A549 (cell line): ENCODE measurements at regions not wholly inside any gene's neighbourhood (a gene's known extent, or its start where the extent isn't known, plus 50 kb on each side); places are given as distances from the start of the nearest gene placed in this dataset.

Experiments used
- ATAC-seq, 2 experiments: fragments of 200-7000 bp in 1 of 2; fragments of >200 bp in 1 of 2; cut with Nextera tagmentation in 1 of 2; cut with Tn5 transposase in 1 of 2; 3 replicates each; pipeline versions ENCODE4 v1.8.0 to v1.9.1; 2018 to 2020; ENCODE audit warnings: mild to moderate bottlenecking in 1 of 2, moderate library complexity in 1 of 2
- CTCF ChIA-PET: fragments of 300-600 bp; sonication (Branson Sonifier 250); formaldehyde crosslinking; extraction: SDS; loops from one replicate; lab custom pipeline; 2021; ENCODE audit warnings: antibody characterized with exemption, inconsistent platforms; lab: Yijun Ruan, JAX
- POLR2A ChIA-PET: fragments of 350-600 bp; formaldehyde crosslinking; extraction: SDS; loops from one replicate; lab custom pipeline; 2021; ENCODE audit warnings: antibody characterized with exemption, inconsistent platforms; lab: Yijun Ruan, JAX
- DNase-seq, 2 experiments: peaks; one replicate each; pipeline versions ENCODE4 v3.0.0 to v3.0.0-alpha.2; 2011 to 2016; ENCODE audit warnings: low read depth in 1 of 2, low spot score in 1 of 2
- FAIRE-seq: peaks from 2 replicates; lab custom pipeline; 2011; peaks lifted over from hg19 to GRCh38; lab: Jason Lieb, UNC
- H3K27ac ChIP-seq, 2 experiments: fragments of >200 bp; sonication (Bioruptor Twin); formaldehyde crosslinking; 3 replicates each; pipeline ENCODE4 v1.5.1; 2016 to 2017
- H3K4me1 ChIP-seq: fragments of >200 bp; sonication (Bioruptor Twin); formaldehyde crosslinking; 3 replicates; pipeline ENCODE4 v1.6.1; 2016
- H3K4me2 ChIP-seq: fragments of >200 bp; sonication (Bioruptor Twin); formaldehyde crosslinking; 3 replicates; pipeline ENCODE4 v1.6.1; 2016
- H3K4me3 ChIP-seq: fragments of >200 bp; sonication (Bioruptor Twin); formaldehyde crosslinking; 3 replicates; pipeline ENCODE4 v1.5.1; 2016
- H3K9me3 ChIP-seq: fragments of >200 bp; sonication (Bioruptor Twin); formaldehyde crosslinking; 3 replicates; pipeline ENCODE4 v1.6.1; 2016
- CBX2 ChIP-seq: fragments of 200-600 bp; sonication (generic); IDR thresholded peaks from 2 replicates; pipeline ENCODE4 v1.6.1; 2016; ENCODE audit warnings: low read depth, mild to moderate bottlenecking, borderline replicate concordance
- EHMT2 ChIP-seq: fragments of 200-600 bp; sonication (generic); IDR thresholded peaks from 2 replicates; pipeline ENCODE4 v1.6.1; 2016; ENCODE audit warnings: antibody characterized with exemption, low read depth, mild to moderate bottlenecking, moderate library complexity
- ESRRA ChIP-seq: fragments of 150-350 bp; IDR thresholded peaks from 2 replicates; pipeline ENCODE4 v1.6.1; 2014; ENCODE audit warnings: mild to moderate bottlenecking, low read length, borderline replicate concordance
- FOSB ChIP-seq: fragments of 250-450 bp; sonication (Bioruptor Pico); IDR thresholded peaks from 2 replicates; pipeline ENCODE4 v1.5.0; 2020; ENCODE audit warnings: mild to moderate bottlenecking, moderate library complexity
- FOSL2 ChIP-seq, 2 experiments: fragments of 450-650 bp in 1 of 2; fragments of >200 bp in 1 of 2; sonication (Bioruptor Twin) in 1 of 2; formaldehyde crosslinking; IDR thresholded peaks; 2 replicates each; pipeline versions ENCODE4 v1.5.0 to v1.6.1; 2016 to 2020; ENCODE audit warnings: mild to moderate bottlenecking in 1 of 2, moderate library complexity in 1 of 2
- GATA3 ChIP-seq: IDR thresholded peaks from 2 replicates; pipeline ENCODE4 v1.6.1; 2012; ENCODE audit warnings: borderline replicate concordance
- HDAC2 ChIP-seq: fragments of 200-600 bp; sonication (generic); IDR thresholded peaks from 2 replicates; pipeline ENCODE4 v1.6.1; 2016
- HEYL ChIP-seq: fragments of 250-450 bp; sonication (Bioruptor Pico); IDR thresholded peaks from 2 replicates; pipeline ENCODE4 v1.8.0; 2021; ENCODE audit warnings: mild to moderate bottlenecking, moderate library complexity
- HOXA7 ChIP-seq: fragments of 250-450 bp; sonication (Bioruptor Pico); IDR thresholded peaks from 2 replicates; pipeline ENCODE4 v1.5.0; 2020; ENCODE audit warnings: mild to moderate bottlenecking, moderate library complexity
- HOXB13 ChIP-seq: fragments of 250-450 bp; sonication (Bioruptor Pico); IDR thresholded peaks from 2 replicates; pipeline ENCODE4 v1.5.0; 2020; ENCODE audit warnings: low read depth, mild to moderate bottlenecking, moderate library complexity
- JUNB ChIP-seq: fragments of >200 bp; sonication (Bioruptor Twin); formaldehyde crosslinking; IDR thresholded peaks from 2 replicates; pipeline ENCODE4 v1.6.1; 2016
- KDM5A ChIP-seq: fragments of 200-600 bp; sonication (generic); IDR thresholded peaks from 2 replicates; pipeline ENCODE4 v1.6.1; 2016; ENCODE audit warnings: antibody characterized with exemption, mild to moderate bottlenecking
- MAZ ChIP-seq: fragments of 150-350 bp; IDR thresholded peaks from 2 replicates; pipeline ENCODE4 v1.6.1; 2014; ENCODE audit warnings: antibody characterized with exemption, low read depth, low read length, borderline replicate concordance
- NR3C1 ChIP-seq: fragments of >200 bp; sonication (Bioruptor Twin); formaldehyde crosslinking; IDR thresholded peaks from 3 replicates; pipeline ENCODE4 v1.6.1; 2017
- PHF8 ChIP-seq: fragments of 200-600 bp; sonication (generic); IDR thresholded peaks from 2 replicates; pipeline ENCODE4 v1.6.1; 2016; ENCODE audit warnings: low read depth, mild to moderate bottlenecking, antibody characterized with exemption, moderate library complexity, borderline replicate concordance
- POLR2A ChIP-seq: IDR thresholded peaks from 2 replicates; pipeline ENCODE4 v1.6.1; 2012; ENCODE audit warnings: mild to moderate bottlenecking, low read length
- POLR2AphosphoS2 ChIP-seq: conservative IDR thresholded peaks from 2 replicates; pipeline ENCODE4 v1.6.1; 2012; ENCODE audit warnings: low read length, improper control_type of control experiment, inconsistent platforms
- RAD21 ChIP-seq, 2 experiments: fragments of >200 bp in 1 of 2; sonication (Bioruptor Twin) in 1 of 2; formaldehyde crosslinking in 1 of 2; IDR thresholded peaks in 1 of 2; conservative IDR thresholded peaks in 1 of 2; 2 replicates in 1 of 2; 3 replicates in 1 of 2; pipeline ENCODE4 v1.6.1; 2012 to 2018; ENCODE audit warnings: inconsistent platforms in 1 of 2
- TP53 ChIP-seq: fragments of 250-450 bp; sonication (Bioruptor Pico); IDR thresholded peaks from 2 replicates; pipeline ENCODE4 v1.5.0; 2021; ENCODE audit warnings: mild to moderate bottlenecking, moderate library complexity
- ZFP36 ChIP-seq: fragments of 450-650 bp; IDR thresholded peaks from 2 replicates; pipeline ENCODE4 v1.6.1; 2014; ENCODE audit warnings: borderline replicate concordance; ENCODE audit not compliant: partially characterized antibody
- ZNF302 ChIP-seq: fragments of 250-450 bp; sonication (Bioruptor Pico); IDR thresholded peaks from 2 replicates; pipeline ENCODE4 v1.9.0; 2021; ENCODE audit warnings: inconsistent platforms, mild to moderate bottlenecking, moderate library complexity
- ZSCAN20 ChIP-seq: fragments of 250-450 bp; sonication (Bioruptor Pico); IDR thresholded peaks from 2 replicates; pipeline ENCODE4 v1.8.0; 2022; ENCODE audit warnings: mild to moderate bottlenecking, moderate library complexity
- WGBS: methylation state at CpG from one replicate; pipeline ENCODE4 v1.1.6; 2017; ENCODE audit errors: missing lambda C conversion rate; 5-methylcytosine and 5-hydroxymethylcytosine counted together
- TF ChIP-seq, protein P1 (sequence below): IDR thresholded peaks from 2 replicates; pipeline ENCODE4 v1.6.1; 2012; ENCODE audit warnings: low read depth, borderline replicate concordance
- TF ChIP-seq, protein P2 (sequence below): fragments of 150-350 bp; IDR thresholded peaks from 2 replicates; pipeline ENCODE4 v1.6.1; 2014; ENCODE audit warnings: low read depth, mild to moderate bottlenecking, low read length
- TF ChIP-seq, protein P3 (sequence below): fragments of 450-650 bp; IDR thresholded peaks from 2 replicates; pipeline ENCODE4 v1.6.1; 2014; ENCODE audit warnings: antibody characterized with exemption
- TF ChIP-seq, protein P4 (sequence below): fragments of >200 bp; sonication (Bioruptor Twin); formaldehyde crosslinking; IDR thresholded peaks from 3 replicates; pipeline ENCODE4 v1.6.1; 2016
- TF ChIP-seq, protein P5 (sequence below): fragments of 250-450 bp; sonication (Bioruptor Pico); IDR thresholded peaks from 2 replicates; pipeline ENCODE4 v1.5.0; 2021; ENCODE audit warnings: mild to moderate bottlenecking, moderate library complexity, borderline replicate concordance
- TF ChIP-seq, protein P6 (sequence below): fragments of 200-600 bp; sonication (generic); IDR thresholded peaks from 2 replicates; pipeline ENCODE4 v1.6.1; 2016; ENCODE audit warnings: antibody characterized with exemption, mild to moderate bottlenecking, moderate library complexity

DNA sequence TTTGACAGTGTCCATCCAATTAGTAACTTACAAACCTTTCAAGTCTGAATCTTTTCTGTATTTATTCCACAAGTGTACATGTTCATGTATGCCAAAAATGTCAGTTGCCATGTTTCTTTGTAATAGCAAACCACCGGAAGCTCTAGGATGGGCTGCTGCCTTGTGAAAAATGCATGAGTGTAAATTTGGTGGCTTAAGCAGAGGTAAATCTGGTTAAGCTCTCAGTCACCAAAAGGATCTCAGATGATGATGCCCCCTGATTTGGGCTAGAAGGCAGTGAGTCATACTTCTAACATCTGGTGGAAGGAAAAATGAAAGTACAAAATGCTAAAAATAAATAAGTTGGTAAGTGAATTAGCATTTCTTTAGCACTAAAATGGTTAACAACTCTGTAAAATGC, 567.5 kb downstream of the ELAVL2 start:
- Histone ChIP-seq H3K4me2 (no peak overlapping the region), H3K9me3 (no peaks in the 10 kb centered on the region)
- POLR2A ChIA-PET: no interaction called here
- WGBS: 4% methylated on average over 1 of the region's 1 CpG
- FAIRE-seq: no peak
- no peak for TF ChIP-seq CBX2
- TF ChIP-seq, protein P1, sequence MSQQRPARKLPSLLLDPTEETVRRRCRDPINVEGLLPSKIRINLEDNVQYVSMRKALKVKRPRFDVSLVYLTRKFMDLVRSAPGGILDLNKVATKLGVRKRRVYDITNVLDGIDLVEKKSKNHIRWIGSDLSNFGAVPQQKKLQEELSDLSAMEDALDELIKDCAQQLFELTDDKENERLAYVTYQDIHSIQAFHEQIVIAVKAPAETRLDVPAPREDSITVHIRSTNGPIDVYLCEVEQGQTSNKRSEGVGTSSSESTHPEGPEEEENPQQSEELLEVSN: no peak
- TF ChIP-seq RAD21 (conservative IDR thresholded peaks at IDR 0.05 in 1 of 2, IDR thresholded peaks at IDR 0.05 in 1 of 2): no peak
- no peak for TF ChIP-seq KDM5A
- TF ChIP-seq POLR2A: no peak
- TF ChIP-seq, protein P2, sequence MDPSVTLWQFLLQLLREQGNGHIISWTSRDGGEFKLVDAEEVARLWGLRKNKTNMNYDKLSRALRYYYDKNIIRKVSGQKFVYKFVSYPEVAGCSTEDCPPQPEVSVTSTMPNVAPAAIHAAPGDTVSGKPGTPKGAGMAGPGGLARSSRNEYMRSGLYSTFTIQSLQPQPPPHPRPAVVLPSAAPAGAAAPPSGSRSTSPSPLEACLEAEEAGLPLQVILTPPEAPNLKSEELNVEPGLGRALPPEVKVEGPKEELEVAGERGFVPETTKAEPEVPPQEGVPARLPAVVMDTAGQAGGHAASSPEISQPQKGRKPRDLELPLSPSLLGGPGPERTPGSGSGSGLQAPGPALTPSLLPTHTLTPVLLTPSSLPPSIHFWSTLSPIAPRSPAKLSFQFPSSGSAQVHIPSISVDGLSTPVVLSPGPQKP: no peak
- no peak for TF ChIP-seq JUNB
- TF ChIP-seq MAZ: no peak
- no peak for TF ChIP-seq HOXA7
- TF ChIP-seq GATA3: no peak
- TF ChIP-seq, protein P3, sequence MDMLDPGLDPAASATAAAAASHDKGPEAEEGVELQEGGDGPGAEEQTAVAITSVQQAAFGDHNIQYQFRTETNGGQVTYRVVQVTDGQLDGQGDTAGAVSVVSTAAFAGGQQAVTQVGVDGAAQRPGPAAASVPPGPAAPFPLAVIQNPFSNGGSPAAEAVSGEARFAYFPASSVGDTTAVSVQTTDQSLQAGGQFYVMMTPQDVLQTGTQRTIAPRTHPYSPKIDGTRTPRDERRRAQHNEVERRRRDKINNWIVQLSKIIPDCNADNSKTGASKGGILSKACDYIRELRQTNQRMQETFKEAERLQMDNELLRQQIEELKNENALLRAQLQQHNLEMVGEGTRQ: no peak
- no peak for TF ChIP-seq FOSL2 (IDR thresholded peaks at IDR 0.05)
- TF ChIP-seq FOSL2 (CRISPR knock-in tag; IDR thresholded peaks at IDR 0.05): no peak
- no peak for TF ChIP-seq ZFP36
- TF ChIP-seq TP53: no peak
- TF ChIP-seq HOXB13 (CRISPR knock-in tag): no peak
- TF ChIP-seq, protein P4, sequence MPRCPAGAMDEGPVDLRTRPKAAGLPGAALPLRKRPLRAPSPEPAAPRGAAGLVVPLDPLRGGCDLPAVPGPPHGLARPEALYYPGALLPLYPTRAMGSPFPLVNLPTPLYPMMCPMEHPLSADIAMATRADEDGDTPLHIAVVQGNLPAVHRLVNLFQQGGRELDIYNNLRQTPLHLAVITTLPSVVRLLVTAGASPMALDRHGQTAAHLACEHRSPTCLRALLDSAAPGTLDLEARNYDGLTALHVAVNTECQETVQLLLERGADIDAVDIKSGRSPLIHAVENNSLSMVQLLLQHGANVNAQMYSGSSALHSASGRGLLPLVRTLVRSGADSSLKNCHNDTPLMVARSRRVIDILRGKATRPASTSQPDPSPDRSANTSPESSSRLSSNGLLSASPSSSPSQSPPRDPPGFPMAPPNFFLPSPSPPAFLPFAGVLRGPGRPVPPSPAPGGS: no peak
- TF ChIP-seq ZSCAN20: no peak
- TF ChIP-seq HDAC2: no peak
- TF ChIP-seq HEYL (CRISPR knock-in tag): no peak
- TF ChIP-seq, all 56 proteins: peak for 0
- Histone ChIP-seq H3K4me3 (no peak overlapping the region), H3K4me1 (no peaks in the 10 kb centered on the region), H3K27ac (no peak overlapping the region)
- DNase-seq (no peak), ATAC-seq (no peak)
- CTCF ChIA-PET: no interaction called here

DNA sequence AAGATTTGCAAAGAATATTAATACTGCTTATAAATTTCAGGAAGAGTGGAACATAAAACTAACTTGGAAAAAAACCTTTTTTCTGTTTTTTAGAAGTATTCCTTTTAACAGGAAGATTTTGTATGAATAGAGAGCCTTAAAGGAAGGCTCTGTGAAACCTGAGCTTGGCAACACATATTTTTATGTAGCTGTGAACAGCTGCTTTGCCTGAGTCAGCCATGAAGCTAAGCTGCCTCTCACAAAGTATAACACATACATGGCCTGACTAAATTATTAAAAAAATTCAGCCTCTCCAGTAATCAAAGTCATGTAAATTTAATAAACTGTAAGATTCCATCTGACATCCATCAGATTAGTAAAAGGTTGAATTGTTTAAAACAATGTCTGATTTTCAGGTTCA, 547.5 kb downstream of the ELAVL2 start:
- DNase-seq: no peak
- no peak overlapping the region for H3K27ac ChIP-seq
- no peak for FAIRE-seq
- CTCF ChIA-PET: interaction anchor here (0.6 kb wide), 1 partner anchor 109 kb away, joined by 3 read pairs; no protein-coding TSS in a partner anchor
- H3K4me1 ChIP-seq: no peaks in the 10 kb centered on the region
- H3K9me3 ChIP-seq: no peaks in the 10 kb centered on the region
- POLR2A ChIA-PET: no interaction called here
- no peak overlapping the region for H3K4me2 ChIP-seq
- H3K4me3 ChIP-seq: no peak overlapping the region
- ATAC-seq: no peak
- TF ChIP-seq ZNF302 (CRISPR knock-in tag) (no peak), EHMT2 (no peak), HOXA7 (no peak), NR3C1 (no peak), POLR2AphosphoS2 (no peak), FOSB (no peak), CBX2 (no peak), RAD21 (conservative IDR thresholded peaks at IDR 0.05 in 1 of 2, IDR thresholded peaks at IDR 0.05 in 1 of 2) (no peak), PHF8 (no peak), ESRRA (no peak)
- TF ChIP-seq, protein P5, sequence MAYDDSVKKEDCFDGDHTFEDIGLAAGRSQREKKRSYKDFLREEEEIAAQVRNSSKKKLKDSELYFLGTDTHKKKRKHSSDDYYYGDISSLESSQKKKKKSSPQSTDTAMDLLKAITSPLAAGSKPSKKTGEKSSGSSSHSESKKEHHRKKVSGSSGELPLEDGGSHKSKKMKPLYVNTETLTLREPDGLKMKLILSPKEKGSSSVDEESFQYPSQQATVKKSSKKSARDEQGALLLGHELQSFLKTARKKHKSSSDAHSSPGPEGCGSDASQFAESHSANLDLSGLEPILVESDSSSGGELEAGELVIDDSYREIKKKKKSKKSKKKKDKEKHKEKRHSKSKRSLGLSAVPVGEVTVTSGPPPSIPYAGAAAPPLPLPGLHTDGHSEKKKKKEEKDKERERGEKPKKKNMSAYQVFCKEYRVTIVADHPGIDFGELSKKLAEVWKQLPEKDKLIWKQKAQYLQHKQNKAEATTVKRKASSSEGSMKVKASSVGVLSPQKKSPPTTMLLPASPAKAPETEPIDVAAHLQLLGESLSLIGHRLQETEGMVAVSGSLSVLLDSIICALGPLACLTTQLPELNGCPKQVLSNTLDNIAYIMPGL (CRISPR knock-in tag): no peak
- TF ChIP-seq, protein P6, sequence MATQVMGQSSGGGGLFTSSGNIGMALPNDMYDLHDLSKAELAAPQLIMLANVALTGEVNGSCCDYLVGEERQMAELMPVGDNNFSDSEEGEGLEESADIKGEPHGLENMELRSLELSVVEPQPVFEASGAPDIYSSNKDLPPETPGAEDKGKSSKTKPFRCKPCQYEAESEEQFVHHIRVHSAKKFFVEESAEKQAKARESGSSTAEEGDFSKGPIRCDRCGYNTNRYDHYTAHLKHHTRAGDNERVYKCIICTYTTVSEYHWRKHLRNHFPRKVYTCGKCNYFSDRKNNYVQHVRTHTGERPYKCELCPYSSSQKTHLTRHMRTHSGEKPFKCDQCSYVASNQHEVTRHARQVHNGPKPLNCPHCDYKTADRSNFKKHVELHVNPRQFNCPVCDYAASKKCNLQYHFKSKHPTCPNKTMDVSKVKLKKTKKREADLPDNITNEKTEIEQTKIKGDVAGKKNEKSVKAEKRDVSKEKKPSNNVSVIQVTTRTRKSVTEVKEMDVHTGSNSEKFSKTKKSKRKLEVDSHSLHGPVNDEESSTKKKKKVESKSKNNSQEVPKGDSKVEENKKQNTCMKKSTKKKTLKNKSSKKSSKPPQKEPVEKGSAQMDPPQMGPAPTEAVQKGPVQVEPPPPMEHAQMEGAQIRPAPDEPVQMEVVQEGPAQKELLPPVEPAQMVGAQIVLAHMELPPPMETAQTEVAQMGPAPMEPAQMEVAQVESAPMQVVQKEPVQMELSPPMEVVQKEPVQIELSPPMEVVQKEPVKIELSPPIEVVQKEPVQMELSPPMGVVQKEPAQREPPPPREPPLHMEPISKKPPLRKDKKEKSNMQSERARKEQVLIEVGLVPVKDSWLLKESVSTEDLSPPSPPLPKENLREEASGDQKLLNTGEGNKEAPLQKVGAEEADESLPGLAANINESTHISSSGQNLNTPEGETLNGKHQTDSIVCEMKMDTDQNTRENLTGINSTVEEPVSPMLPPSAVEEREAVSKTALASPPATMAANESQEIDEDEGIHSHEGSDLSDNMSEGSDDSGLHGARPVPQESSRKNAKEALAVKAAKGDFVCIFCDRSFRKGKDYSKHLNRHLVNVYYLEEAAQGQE: no peak
- TF ChIP-seq, protein P1: no peak
